K562 (cell line): ENCODE measurements at regions not wholly inside any gene's neighbourhood (a gene's known extent, or its start where the extent isn't known, plus 50 kb on each side); places are given as distances from the start of the nearest gene placed in this dataset.

Experiments
- ATAC-seq: fragments of 200-7000 bp; cut with Tn5 transposase; 3 replicates; pipeline ENCODE4 v1.9.1; 2020; ENCODE audit warnings: moderate library complexity
- BruUV-seq: library from RNA; stranded (reverse); fragments of 400-500 nt; replicated peaks from 2 replicates; lab custom pipeline; 2021; lab: Mats Ljungman, UMichigan
- CTCF ChIA-PET: fragments of 300-600 bp; formaldehyde crosslinking; extraction: SDS; loops from one replicate; lab custom pipeline; 2021; ENCODE audit warnings: low intra/inter-chr PET ratio; lab: Yijun Ruan, JAX
- POLR2A ChIA-PET: fragments of 300-600, 350-650 bp; sonication (Branson Sonifier 250); formaldehyde crosslinking; extraction: SDS; loops from one replicate; lab custom pipeline; 2021; ENCODE audit warnings: antibody characterized with exemption, inconsistent platforms; lab: Yijun Ruan, JAX
- DNase-seq, 4 experiments: peaks; one replicate each; pipeline versions ENCODE4 v3.0.0 to v3.0.0-alpha.2; 2011 to 2018; ENCODE audit warnings: low spot score in 3 of 4, mixed read lengths in 3 of 4; ENCODE audit errors: extremely low read depth in 1 of 4
- FAIRE-seq: peaks from 2 replicates; lab custom pipeline; 2011; peaks lifted over from hg19 to GRCh38; lab: Jason Lieb, UNC
- H2AFZ ChIP-seq: 2 replicates; pipeline ENCODE4 v1.6.0; 2011; ENCODE audit warnings: low read depth, low read length, control low read depth, inconsistent platforms
- H3K27ac ChIP-seq: fragments of 200-600 bp; 3 replicates; pipeline ENCODE4 v1.8.0; 2011; ENCODE audit warnings: low read depth, mild to moderate bottlenecking, control low read depth, inconsistent platforms, low read length, moderate library complexity, mixed read lengths; ENCODE audit errors: extremely low read depth
- H3K27me3 ChIP-seq, 2 experiments: fragments of 300-600 bp in 1 of 2; 2 replicates in 1 of 2; 3 replicates in 1 of 2; pipeline versions ENCODE4 v1.6.0 to v1.8.0; 2011; ENCODE audit warnings: inconsistent platforms in 2 of 2, low read length in 2 of 2, mild to moderate bottlenecking in 1 of 2, mixed read lengths in 1 of 2, moderate library complexity in 1 of 2; ENCODE audit not compliant: control insufficient read depth in 2 of 2, insufficient read depth in 2 of 2
- H3K36me3 ChIP-seq: fragments of 300-600 bp; 3 replicates; pipeline ENCODE4 v1.8.0; 2011; ENCODE audit warnings: mild to moderate bottlenecking, low read length, inconsistent platforms; ENCODE audit not compliant: control insufficient read depth, insufficient read depth
- H3K4me1 ChIP-seq, 2 experiments: fragments of 200-600 bp in 1 of 2; replicated peaks in 1 of 2; 2 replicates in 1 of 2; 3 replicates in 1 of 2; pipeline versions ENCODE4 v1.5.1 to v1.8.0; 2011; ENCODE audit warnings: inconsistent platforms in 2 of 2, low read length in 2 of 2, mild to moderate bottlenecking in 1 of 2, mixed read lengths in 1 of 2, moderate library complexity in 1 of 2; ENCODE audit not compliant: control insufficient read depth in 2 of 2, insufficient read depth in 2 of 2
- H3K4me2 ChIP-seq: 2 replicates; pipeline ENCODE4 v1.6.1; 2011; ENCODE audit warnings: low read length, control low read depth, inconsistent platforms, mixed read lengths; ENCODE audit not compliant: insufficient read depth
- H3K4me3 ChIP-seq: fragments of 200-600 bp; sonication (generic), shearing (Covaris generic); 2 replicates; pipeline ENCODE4 v1.5.1; 2016; ENCODE audit warnings: control low read depth, inconsistent platforms
- H3K79me2 ChIP-seq: fragments of 200-600 bp; 3 replicates; pipeline ENCODE4 v1.8.0; 2011; ENCODE audit warnings: low read length, inconsistent platforms; ENCODE audit not compliant: control insufficient read depth, insufficient read depth
- H3K9ac ChIP-seq, 2 experiments: 2 replicates each; pipeline versions ENCODE4 v1.6.0 to v1.6.1; 2011; ENCODE audit warnings: low read depth in 2 of 2, low read length in 2 of 2, control low read depth in 1 of 2, inconsistent platforms in 1 of 2, mild to moderate bottlenecking in 1 of 2, mixed read lengths in 1 of 2; ENCODE audit not compliant: insufficient read depth in 1 of 2
- H3K9me1 ChIP-seq: one replicate; pipeline ENCODE4 v1.6.0; 2011; ENCODE audit warnings: inconsistent platforms, mild to moderate bottlenecking, low read length, moderate library complexity; ENCODE audit not compliant: control insufficient read depth, insufficient read depth
- H3K9me3 ChIP-seq: replicated peaks from 2 replicates; pipeline ENCODE4 v1.5.1; 2011; ENCODE audit warnings: low read depth, low read length, inconsistent platforms; ENCODE audit not compliant: control insufficient read depth, insufficient read depth
- H4K20me1 ChIP-seq: replicated peaks from 2 replicates; pipeline ENCODE4 v1.6.1; 2011; ENCODE audit warnings: low read length, inconsistent platforms, mixed read lengths; ENCODE audit not compliant: control insufficient read depth, insufficient read depth
- CC2D1A ChIP-seq: fragments of 450-650 bp; IDR thresholded peaks from 2 replicates; pipeline ENCODE4 v1.6.1; 2017; ENCODE audit warnings: mild to moderate bottlenecking
- EWSR1 ChIP-seq: fragments of 450-650 bp; IDR thresholded peaks from 2 replicates; pipeline ENCODE4 v1.6.1; 2018; ENCODE audit warnings: borderline replicate concordance, mild to moderate bottlenecking, low read depth, moderate library complexity; ENCODE audit not compliant: partially characterized antibody
- GTF3C2 ChIP-seq: IDR thresholded peaks from 3 replicates; pipeline ENCODE4 v1.6.1; 2011; ENCODE audit warnings: borderline replicate concordance, mild to moderate bottlenecking, moderate library complexity; ENCODE audit not compliant: insufficient read length; ENCODE audit errors: extremely low read depth
- POU5F1 ChIP-seq: fragments of 150-350 bp; IDR thresholded peaks from 2 replicates; pipeline ENCODE4 v1.6.1; 2014; ENCODE audit warnings: borderline replicate concordance, low read length, low read depth, mild to moderate bottlenecking; ENCODE audit not compliant: partially characterized antibody
- RBM15 ChIP-seq: fragments of 200-400 bp; formaldehyde crosslinking; IDR thresholded peaks from 2 replicates; pipeline ENCODE4 v1.6.1; 2018; ENCODE audit warnings: mild to moderate bottlenecking, low read length, moderate library complexity; ENCODE audit not compliant: insufficient read depth
- SAFB2 ChIP-seq: fragments of 200-400 bp; formaldehyde crosslinking; IDR thresholded peaks from 2 replicates; pipeline ENCODE4 v1.6.1; 2018; ENCODE audit warnings: borderline replicate concordance, low read length, low read depth, moderate library complexity; ENCODE audit not compliant: severe bottlenecking
- SIX5 ChIP-seq, 2 experiments: IDR thresholded peaks; 2 replicates each; pipeline ENCODE4 v1.6.1; 2011; ENCODE audit warnings: low read length in 2 of 2, borderline replicate concordance in 1 of 2, low read depth in 1 of 2, mild to moderate bottlenecking in 1 of 2, moderate library complexity in 1 of 2; ENCODE audit not compliant: insufficient read depth in 1 of 2
- SPI1 ChIP-seq: IDR thresholded peaks from 2 replicates; pipeline ENCODE4 v1.6.1; 2011; ENCODE audit warnings: low read depth, low read length, control low read depth, borderline replicate concordance
- THRB ChIP-seq: fragments of 450-650 bp; formaldehyde crosslinking; conservative IDR thresholded peaks from 2 replicates; pipeline ENCODE4 v1.4.0; 2022; ENCODE audit warnings: mild to moderate bottlenecking, missing genetic modification characterization
- U2AF2 ChIP-seq: fragments of 200-400 bp; formaldehyde crosslinking; optimal IDR thresholded peaks from 2 replicates; pipeline ENCODE3; 2017; ENCODE audit warnings: low read depth, mild to moderate bottlenecking, low read length
- WGBS: fragments of 100-300 bp; shearing (Covaris generic); methylation state at CpG from one replicate; pipeline ENCODE4 v1.1.6; 2016; ENCODE audit warnings: low coverage, mixed read lengths; ENCODE audit not compliant: insufficient coverage; ENCODE audit errors: missing lambda C conversion rate; 5-methylcytosine and 5-hydroxymethylcytosine counted together
- in situ Hi-C: fragments of 300-500 bp; cut with MboI; formaldehyde crosslinking; loops from 4 replicates; pipeline ENCODE4 v1.15.0; 2018; ENCODE audit warnings: inconsistent platforms, mixed read lengths
- intact Hi-C: fragments of 100-400 bp; cut with micrococcal nuclease; formaldehyde crosslinking; loops from 2 replicates; pipeline ENCODE4 v1.14.2; 2022

- no peak for TF ChIP-seq GTF3C2
- TF ChIP-seq SIX5 (IDR thresholded peaks at IDR 0.05; ENCODE audit: borderline replicate concordance in 1 of 2, insufficient read depth in 1 of 2, low read depth in 1 of 2, low read length in 2 of 2), result no peak
- TF ChIP-seq SAFB2, result no peak
- no peak for TF ChIP-seq RBM15
Observed at GRCh38 chr3:59372346-59372745, 322.5 kb upstream of the CFAP20DC start (continued).

GRCh38 chr3:59368900-59369675, 319.3 kb upstream of the CFAP20DC start:
- TF ChIP-seq THRB (CRISPR knock-in tag) (no peak), U2AF2 (no peak), CC2D1A (no peak), POU5F1 (no peak), SPI1 (peak; percentile 62; the same call in 1 of the 2 replicates), EWSR1 (no peak), GTF3C2 (no peak)
- ChIA-PET CTCF (no interaction called here), POLR2A (interaction anchor here (0.6 kb wide), 1 partner anchor 507 kb away, joined by 3 read pairs; no protein-coding TSS in a partner anchor)
- BruUV-seq, result no TSS peak
- Histone ChIP-seq H2AFZ (no peak overlapping the region), H3K27me3 (no peaks in the 10 kb centered on the region), H3K9me1 (no peaks in the 10 kb centered on the region), H3K9ac (no peak overlapping the region), H3K4me1 (no peaks in the 10 kb centered on the region), H3K9me3 (no peaks in the 10 kb centered on the region), H3K4me3 (no peak overlapping the region), H3K4me2 (no peak overlapping the region), H3K79me2 (no peaks in the 10 kb centered on the region), H3K36me3 (no peaks in the 10 kb centered on the region), H3K27ac (no peak overlapping the region), H4K20me1 (no peaks in the 10 kb centered on the region)
- peak in 1 of 4 experiments; percentile 1 for DNase-seq
- 0% methylated on average over 5 of the region's 5 CpGs for WGBS
- FAIRE-seq, result no peak
- in situ Hi-C loops (no loop called here), intact Hi-C loops (no loop called here)
- no peak for ATAC-seq
